ENCODE measurements at regions not wholly inside any gene's neighbourhood (a gene's known extent, or its start where the extent isn't known, plus 50 kb on each side); places are given as distances from the start of the nearest gene placed in this dataset.

- H3K9me3 ChIP-seq (ENCODE audit: low read depth, low read length): no peaks in the 10 kb centered on the region
- no peak overlapping the region for H3K27ac ChIP-seq
- no peak for DNase-seq (ENCODE audit: low read depth, low spot score)
- H3K9ac ChIP-seq (ENCODE audit: insufficient read length): no peak overlapping the region
- no peak overlapping the region for H3K4me3 ChIP-seq
- H3K36me3 ChIP-seq (ENCODE audit: insufficient read depth, low read length): no peaks in the 10 kb centered on the region
- no peak for TF ChIP-seq FOXP2 (optimal IDR thresholded peaks at IDR 0.05; ENCODE audit: control extremely low read depth, extremely low read length, insufficient read depth)
- TF ChIP-seq POLR2AphosphoS5 (IDR thresholded peaks at IDR 0.05; ENCODE audit: borderline replicate concordance, low read depth, low read length): no peak
- TF ChIP-seq EZH2 (IDR thresholded peaks at IDR 0.05): no peak
These were observed 169.2 kb downstream of the PAWR start for GRCh38 chr12:79521576-79521975.

- DNase-seq (ENCODE audit: low read depth, low spot score): no peak
- no peaks in the 10 kb centered on the region for H3K36me3 ChIP-seq (ENCODE audit: insufficient read depth, low read length)
- no peak for TF ChIP-seq FOXP2 (optimal IDR thresholded peaks at IDR 0.05; ENCODE audit: control extremely low read depth, extremely low read length, insufficient read depth)
These were observed 173.4 kb downstream of the PAWR start for GRCh38 chr12:79517363-79517762.

GRCh38 chr12:79515530-79515935 lies 175.2 kb downstream of the PAWR start:
- Histone ChIP-seq H3K9me3 (ENCODE audit: low read depth, low read length) (no peaks in the 10 kb centered on the region), H3K4me3 (no peak overlapping the region), H3K36me3 (ENCODE audit: insufficient read depth, low read length) (no peaks in the 10 kb centered on the region), H3K27ac (no peak overlapping the region), H3K9ac (ENCODE audit: insufficient read length) (no peak overlapping the region)
- no peak for TF ChIP-seq FOXP2 (optimal IDR thresholded peaks at IDR 0.05; ENCODE audit: control extremely low read depth, extremely low read length, insufficient read depth)
- TF ChIP-seq POLR2AphosphoS5 (IDR thresholded peaks at IDR 0.05; ENCODE audit: borderline replicate concordance, low read depth, low read length): no peak
- TF ChIP-seq EZH2 (IDR thresholded peaks at IDR 0.05): no peak
- DNase-seq (ENCODE audit: low read depth, low spot score): no peak

More at GRCh38 chr12:79517363-79517762, 173.4 kb downstream of the PAWR start:
- Histone ChIP-seq H3K4me3 (no peak overlapping the region), H3K27ac (no peak overlapping the region), H3K9ac (ENCODE audit: insufficient read length) (no peak overlapping the region), H3K9me3 (ENCODE audit: low read depth, low read length) (no peaks in the 10 kb centered on the region)

GRCh38 chr12:79514730-79515529 lies 175.8 kb downstream of the PAWR start:
- no peaks in the 10 kb centered on the region for H3K36me3 ChIP-seq (ENCODE audit: insufficient read depth, low read length)
- TF ChIP-seq FOXP2 (optimal IDR thresholded peaks at IDR 0.05; ENCODE audit: control extremely low read depth, extremely low read length, insufficient read depth) (no peak), POLR2AphosphoS5 (IDR thresholded peaks at IDR 0.05; ENCODE audit: borderline replicate concordance, low read depth, low read length) (no peak), EZH2 (IDR thresholded peaks at IDR 0.05) (no peak)
- H3K9ac ChIP-seq (ENCODE audit: insufficient read length): no peak overlapping the region
- no peak for DNase-seq (ENCODE audit: low read depth, low spot score)
- no peak overlapping the region for H3K27ac ChIP-seq
- no peak overlapping the region for H3K4me3 ChIP-seq
- H3K9me3 ChIP-seq (ENCODE audit: low read depth, low read length): no peaks in the 10 kb centered on the region

GRCh38 chr12:79512068-79512467 lies 178.7 kb downstream of the PAWR start:
- no peaks in the 10 kb centered on the region for H3K9me3 ChIP-seq (ENCODE audit: low read depth, low read length)
- TF ChIP-seq POLR2AphosphoS5 (IDR thresholded peaks at IDR 0.05; ENCODE audit: borderline replicate concordance, low read depth, low read length) (no peak), FOXP2 (optimal IDR thresholded peaks at IDR 0.05; ENCODE audit: control extremely low read depth, extremely low read length, insufficient read depth) (no peak), EZH2 (IDR thresholded peaks at IDR 0.05) (no peak)
- H3K9ac ChIP-seq (ENCODE audit: insufficient read length): no peak overlapping the region
- no peaks in the 10 kb centered on the region for H3K36me3 ChIP-seq (ENCODE audit: insufficient read depth, low read length)
- H3K27ac ChIP-seq: no peak overlapping the region
- no peak for DNase-seq (ENCODE audit: low read depth, low spot score)
- H3K4me3 ChIP-seq: no peak overlapping the region

GRCh38 chr12:79508622-79509021 lies 182.1 kb downstream of the PAWR start:
- TF ChIP-seq FOXP2 (optimal IDR thresholded peaks at IDR 0.05; ENCODE audit: control extremely low read depth, extremely low read length, insufficient read depth) (no peak), POLR2AphosphoS5 (IDR thresholded peaks at IDR 0.05; ENCODE audit: borderline replicate concordance, low read depth, low read length) (no peak), EZH2 (IDR thresholded peaks at IDR 0.05) (no peak)
- DNase-seq (ENCODE audit: low read depth, low spot score): no peak
- Histone ChIP-seq H3K36me3 (ENCODE audit: insufficient read depth, low read length) (no peaks in the 10 kb centered on the region), H3K9me3 (ENCODE audit: low read depth, low read length) (no peaks in the 10 kb centered on the region), H3K9ac (ENCODE audit: insufficient read length) (no peak overlapping the region), H3K27ac (no peak overlapping the region), H3K4me3 (no peak overlapping the region)
